HG02981 (cell line): ENCODE measurements at regions not wholly inside any gene's neighbourhood (a gene's known extent, or its start where the extent isn't known, plus 50 kb on each side); places are given as distances from the start of the nearest gene placed in this dataset.
"Not testable (repeated sequence)": the region's sequence is repeated elsewhere in the genome, so short reads cannot be mapped to it uniquely, and the experiment has no call there.

Experiments
- ATAC-seq: cut with Tn5 transposase; IDR thresholded peaks from one replicate; pipeline ENCODE4 v1.9.1; 2021; ENCODE audit warnings: mild to moderate bottlenecking, moderate library complexity; ENCODE audit not compliant: unreplicated experiment

- not testable (repeated sequence) for ATAC-seq
These were observed 4427.5 kb upstream of the TPTE start for GRCh38 chr21:6093870-6094269.

- not testable (repeated sequence) for ATAC-seq
These were observed 4426.1 kb upstream of the TPTE start for GRCh38 chr21:6095304-6095703.

DNA sequence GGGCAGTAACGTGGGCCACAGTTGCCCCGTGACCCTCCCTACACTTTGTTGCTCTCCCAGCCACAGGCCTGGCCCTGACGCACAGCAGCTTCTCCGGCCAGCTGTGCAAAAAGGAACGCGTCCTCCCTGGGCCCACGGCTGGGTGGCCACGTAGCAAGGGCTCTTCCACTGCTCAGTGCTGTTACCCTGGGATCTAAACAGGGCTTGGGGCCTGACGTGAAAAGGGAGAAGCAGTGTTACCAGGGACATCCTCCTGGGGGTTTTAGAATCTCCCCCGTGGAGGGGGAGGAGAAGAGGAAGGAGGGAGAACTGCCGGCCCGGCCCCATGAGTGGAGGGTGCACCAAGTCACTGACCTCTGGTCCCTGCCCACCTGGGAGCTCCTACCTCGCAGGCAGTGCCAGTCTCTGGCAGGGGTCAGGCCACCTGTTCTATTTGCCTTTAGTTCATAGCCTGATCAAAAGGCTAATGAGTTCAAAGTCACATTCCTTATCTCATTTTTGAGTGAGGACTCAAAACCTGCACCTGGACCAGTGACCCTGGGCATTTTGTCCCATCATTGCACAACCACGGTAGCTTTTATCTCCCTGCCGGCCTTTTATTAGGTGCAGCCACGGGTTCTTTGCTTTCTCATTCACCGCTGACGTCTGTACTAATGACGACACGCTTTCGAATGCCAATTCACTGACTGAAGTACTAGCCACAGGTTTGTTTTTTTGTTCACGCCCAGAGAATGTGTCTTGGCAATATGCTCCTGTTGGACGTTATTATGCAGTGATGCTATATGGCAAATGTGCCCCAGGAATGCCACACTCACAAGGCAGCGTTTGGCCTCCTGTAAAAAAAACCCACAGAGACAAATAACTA is 4424.6 kb upstream of the TPTE start:
- ATAC-seq, result not testable (repeated sequence)

DNA sequence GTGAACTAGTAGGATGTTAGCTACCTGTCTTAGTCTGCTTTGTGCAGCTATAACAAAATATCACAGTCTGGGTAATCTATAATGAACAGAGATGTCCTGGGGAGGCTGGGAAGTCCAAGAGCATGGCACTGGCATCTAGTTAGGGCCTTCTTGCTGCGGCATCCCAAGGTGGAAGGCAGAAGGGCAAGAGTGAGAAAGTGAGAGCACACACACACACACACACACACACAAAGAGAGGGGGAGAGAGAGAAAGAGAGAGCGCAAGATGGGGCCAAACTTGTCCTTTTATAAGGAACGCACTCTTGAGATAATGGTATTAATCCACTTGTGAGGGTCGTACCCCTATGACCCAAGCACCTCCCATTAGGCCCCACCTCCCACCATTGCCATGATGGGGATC is 4423.6 kb upstream of the TPTE start:
- ATAC-seq, result not testable (repeated sequence)

DNA sequence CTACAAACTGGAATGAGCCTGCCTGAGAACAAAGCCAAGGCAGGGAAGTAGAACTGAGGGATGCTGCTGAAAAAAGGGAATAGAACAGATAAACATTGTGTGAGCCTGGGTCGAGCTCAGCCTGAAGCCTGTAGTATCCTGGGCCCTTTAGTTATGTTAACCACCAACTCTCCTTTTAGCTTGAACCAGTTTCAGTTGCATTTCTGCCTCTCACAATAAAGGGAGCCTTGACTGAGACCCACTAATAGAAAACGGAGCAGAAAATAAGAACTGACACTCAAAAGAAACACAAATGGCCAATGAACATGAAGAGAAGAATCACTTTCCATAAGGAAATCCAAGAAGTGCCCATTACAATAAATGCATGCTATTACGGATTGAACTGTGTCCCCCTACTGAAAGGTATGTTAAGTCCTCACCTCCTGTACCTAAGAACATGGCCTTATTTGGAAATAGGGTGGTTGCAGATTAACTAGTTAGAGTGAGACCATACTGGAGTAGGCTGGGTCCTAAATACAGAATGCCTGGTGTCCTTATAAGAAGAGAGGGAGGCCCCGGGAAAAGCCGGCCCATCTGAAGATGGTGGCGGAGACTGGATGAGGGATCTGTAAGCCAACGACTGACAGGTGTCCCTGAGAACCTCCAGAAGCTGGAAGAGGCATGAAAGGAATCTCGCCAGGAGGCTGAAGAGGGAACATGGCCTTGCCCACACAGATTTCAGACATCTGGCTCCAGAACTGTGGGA is 4423.0 kb upstream of the TPTE start:
- ATAC-seq, result not testable (repeated sequence)

DNA sequence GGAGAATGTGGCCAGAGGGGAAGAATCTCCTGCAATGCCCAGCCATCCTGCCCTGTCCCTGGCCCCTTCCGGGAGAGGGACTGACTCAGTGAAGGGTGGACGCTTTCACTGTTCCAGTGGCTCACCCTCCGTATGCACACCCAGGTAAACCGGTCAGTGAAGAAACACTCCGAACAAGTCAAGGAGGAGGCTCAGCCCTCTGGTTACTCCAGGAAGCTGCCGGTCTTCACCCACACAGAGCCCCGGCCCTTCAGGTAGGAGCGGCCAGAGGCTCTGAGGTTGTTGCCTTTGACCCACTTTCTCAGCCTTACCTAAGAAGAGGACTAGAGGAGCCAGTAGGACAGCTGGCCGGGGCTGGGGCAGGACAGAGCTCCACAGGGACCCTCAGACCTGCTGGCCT is 4419.8 kb upstream of the TPTE start:
- not testable (repeated sequence) for ATAC-seq

GRCh38 chr21:6104546-6104945 is 4416.8 kb upstream of the TPTE start:
- not testable (repeated sequence) for ATAC-seq

DNA sequence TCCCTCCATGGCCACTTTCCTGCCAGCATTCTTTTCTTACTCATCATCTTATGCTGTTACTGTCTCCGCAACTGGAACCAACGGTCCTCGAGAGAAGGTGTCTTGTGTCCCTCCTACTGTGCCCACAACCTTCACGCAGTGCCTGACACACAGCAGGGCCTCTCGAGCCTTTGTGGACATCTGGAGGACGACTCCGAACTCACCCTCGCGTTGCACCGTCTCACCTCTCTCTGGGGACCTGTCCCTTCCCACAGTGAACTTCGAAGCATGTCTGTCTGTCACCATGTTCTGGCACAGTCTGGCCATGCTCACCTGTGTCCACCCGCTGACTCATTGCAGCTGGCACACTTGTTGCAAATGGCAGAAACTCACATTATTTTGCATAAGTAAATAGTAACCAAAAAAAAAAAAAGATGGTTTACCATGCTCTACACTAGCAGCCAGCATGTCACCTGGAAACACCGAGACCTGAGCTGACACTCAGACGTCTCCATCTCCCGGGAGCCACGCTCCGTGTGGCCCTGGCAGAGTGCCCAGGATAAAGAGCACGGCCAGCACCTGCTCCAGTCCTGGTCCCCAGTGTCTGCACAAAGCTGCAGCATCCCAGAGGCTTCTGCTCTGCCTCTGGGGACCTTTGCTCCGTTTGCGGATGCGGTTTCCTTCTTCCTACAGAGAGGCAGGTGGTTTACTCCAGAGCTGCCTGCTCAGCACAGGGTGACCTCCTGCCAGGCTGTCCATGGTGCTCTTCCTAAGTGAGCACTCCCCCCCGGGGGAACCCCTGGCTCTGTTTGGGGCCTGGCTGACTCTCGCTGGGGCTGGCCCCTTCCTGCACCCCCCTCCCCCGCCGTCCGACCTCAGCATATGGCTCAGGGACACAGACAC is 4414.5 kb upstream of the TPTE start:
- not testable (repeated sequence) for ATAC-seq

DNA sequence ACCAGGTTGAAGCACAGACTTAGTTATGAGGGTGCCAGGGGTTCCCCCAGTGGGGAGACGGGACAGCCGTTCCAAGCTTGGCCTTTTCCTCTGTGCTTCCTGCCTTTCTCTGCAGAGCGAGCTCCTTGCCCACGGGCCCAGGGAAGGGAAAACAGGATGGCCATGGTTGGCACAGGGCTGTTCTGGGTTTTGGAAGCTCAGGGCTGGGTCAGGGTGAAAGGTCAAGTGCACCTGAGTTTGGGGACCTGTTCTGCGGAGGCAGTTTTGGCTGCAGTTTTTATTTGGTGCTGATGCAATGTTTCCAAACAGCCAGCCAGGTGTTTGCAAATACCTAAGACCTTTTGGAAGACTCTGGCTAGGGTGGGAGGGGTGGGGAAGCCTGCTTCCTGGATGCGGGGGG is 4412.5 kb upstream of the TPTE start:
- not testable (repeated sequence) for ATAC-seq

DNA sequence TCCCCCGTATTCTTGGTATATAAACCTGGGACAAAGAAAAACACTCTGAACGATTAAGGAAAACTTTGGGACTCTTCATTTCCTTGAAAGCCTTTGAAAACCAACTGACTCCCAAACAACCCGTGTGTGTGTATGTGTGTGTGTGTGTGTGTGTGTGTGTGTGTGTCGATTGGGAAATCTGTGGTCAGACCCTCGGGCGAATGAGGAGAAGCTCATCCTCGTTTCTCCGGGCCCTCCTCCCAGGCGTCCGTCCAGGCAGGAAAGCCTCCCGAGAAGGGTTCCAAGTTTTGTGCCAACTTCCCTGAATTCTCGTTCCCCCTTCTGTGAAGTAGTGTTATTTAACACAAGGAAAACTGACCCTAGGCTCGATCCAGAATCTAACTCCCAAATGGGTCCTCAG is 4411.6 kb upstream of the TPTE start:
- ATAC-seq, result not testable (repeated sequence)

DNA sequence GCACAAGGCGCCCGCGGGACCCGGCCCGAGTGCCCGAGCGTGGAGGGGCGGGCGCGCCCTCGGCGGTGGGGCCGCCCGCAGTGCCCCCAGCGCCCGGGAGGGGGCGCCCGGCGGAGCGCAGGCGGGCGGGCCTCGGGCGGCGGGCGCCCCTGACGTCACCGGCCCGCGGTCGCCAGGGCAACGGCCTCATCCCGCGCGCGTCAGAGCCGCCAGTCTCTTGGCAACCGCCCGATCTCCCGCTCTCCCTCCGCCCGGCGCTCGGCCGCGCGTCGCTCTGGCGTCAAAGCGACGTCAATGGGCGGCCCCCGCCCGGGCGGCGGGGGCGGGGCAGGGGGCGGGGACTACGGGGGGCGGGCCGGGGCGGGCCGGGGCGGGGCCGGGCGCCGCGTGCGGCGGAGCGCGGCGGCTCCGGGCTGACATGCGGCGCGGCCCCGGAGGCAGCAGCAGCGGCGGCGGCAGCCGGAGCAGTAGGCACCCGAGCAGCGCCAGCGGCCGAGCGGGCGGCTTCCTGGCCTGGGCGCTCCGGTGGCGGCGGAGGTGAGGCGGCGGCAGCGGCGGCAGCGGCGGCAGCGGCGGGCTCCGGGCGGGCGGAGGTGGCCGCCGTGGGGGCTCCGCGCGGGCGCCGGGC is 4410.6 kb upstream of the TPTE start:
- ATAC-seq, result peak; percentile 69

DNA sequence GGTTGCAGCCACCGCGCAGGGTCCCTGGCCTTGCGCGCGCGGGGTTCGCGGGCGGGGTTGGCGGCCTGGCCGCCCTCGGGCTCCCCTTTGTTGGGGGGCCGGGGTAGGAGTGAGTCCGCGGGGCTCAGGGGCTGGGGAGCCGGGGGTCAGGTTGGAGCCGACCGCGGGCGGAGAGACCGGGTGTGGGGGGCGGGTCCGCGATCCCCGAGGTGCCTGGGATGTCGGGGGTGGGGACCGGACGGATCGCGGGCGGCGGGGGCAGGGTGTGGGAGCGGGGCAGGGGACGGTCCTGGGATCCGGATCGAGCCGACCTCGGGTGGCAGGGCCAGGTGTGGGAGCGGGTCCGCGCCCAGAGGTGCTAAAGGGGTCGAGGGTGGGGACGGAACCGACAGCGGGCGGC is 4410.0 kb upstream of the TPTE start:
- not testable (repeated sequence) for ATAC-seq

DNA sequence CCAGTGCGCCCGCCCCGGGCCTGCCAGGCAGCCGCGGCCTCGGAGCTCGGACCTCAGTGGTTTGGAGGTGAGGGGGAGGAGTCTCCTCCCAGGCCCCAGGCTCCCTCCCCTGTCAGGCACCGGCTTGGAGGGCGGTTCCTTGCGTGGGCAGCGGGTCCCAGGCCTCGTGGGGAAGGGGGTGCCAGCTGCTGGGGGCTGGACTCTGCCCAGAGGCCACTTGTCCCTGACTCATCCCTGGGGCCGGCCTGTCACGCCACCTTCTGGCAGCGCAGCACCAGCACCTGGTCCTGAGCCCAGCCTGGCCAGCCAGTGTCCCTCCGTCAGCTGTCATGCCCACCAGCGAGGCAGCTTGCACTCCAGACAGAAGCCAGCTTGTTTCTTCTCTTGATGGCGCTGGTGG is 4403.0 kb upstream of the TPTE start:
- ATAC-seq, result not testable (repeated sequence)

GRCh38 chr21:6120863-6121262 is 4400.5 kb upstream of the TPTE start:
- ATAC-seq, result not testable (repeated sequence)

DNA sequence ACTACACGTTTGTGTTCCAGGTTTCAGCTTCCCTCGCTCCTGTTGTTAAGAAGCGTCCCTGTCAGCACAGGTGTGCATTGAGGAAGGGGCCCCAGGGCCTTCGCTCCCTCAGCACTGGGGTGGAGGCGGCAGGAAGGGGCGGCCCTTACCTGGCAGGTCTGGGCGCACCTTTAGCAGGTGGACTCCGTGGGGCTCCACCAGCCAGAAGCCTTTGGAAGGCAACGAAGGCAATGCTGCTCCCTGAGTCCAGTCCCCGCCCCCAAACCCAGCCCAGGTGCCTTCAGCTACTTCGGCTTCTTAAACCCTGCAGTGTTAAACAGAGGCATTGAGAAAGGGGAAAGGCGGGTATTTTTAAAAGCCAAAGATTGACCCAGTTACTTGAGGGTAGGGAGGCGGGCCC is 4398.8 kb upstream of the TPTE start:
- ATAC-seq, result not testable (repeated sequence)

DNA sequence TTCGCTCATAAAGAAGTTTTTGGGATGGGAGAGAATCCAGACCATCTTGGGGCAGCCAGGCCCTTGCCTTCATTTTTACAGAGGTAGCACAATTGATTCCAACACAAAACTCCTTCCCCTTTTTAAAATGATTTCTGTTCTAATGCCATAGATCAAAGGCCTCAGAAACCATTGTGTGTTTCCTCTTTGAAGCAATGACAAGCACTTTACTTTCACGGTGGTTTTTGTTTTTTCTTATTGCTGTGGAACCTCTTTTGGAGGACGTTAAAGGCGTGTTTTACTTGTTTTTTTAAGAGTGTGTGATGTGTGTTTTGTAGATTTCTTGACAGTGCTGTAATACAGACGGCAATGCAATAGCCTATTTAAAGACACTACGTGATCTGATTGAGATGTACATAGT is 4398.2 kb upstream of the TPTE start:
- ATAC-seq, result not testable (repeated sequence)

DNA sequence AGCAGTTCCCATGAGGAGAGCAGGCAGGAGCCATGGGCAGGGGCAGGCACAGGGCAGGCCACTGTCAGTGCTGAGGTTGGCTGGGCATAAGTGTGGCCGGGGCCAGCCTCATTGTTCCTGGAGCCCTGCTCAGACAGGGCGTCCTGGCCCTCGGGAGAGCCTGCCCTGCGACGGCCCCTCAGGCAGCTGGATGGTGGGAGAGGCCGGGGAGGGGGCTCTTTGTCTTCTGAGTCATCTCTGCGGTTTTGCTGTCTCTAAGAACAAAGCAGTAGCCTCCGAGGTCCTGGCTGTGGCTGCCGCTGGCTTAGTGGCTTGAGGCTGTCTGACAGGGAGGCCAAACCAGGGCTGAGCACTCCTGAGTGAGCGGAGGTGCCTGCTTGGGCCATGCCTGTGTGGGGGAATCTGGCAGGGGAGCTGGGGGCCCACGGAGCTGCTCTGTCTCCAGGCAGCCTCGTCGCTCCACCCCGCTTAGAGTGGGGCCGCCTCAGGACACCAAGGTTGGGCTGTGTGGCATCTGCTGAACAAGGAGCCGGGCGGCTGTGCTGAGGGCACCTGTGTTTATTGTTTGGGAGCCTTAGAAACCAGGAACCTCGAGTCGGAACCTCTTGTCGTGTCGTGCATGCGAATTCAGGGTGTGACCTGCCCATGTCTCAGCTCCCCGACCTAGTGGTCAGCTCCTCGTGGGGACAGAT is 4395.7 kb upstream of the TPTE start:
- not testable (repeated sequence) for ATAC-seq

DNA sequence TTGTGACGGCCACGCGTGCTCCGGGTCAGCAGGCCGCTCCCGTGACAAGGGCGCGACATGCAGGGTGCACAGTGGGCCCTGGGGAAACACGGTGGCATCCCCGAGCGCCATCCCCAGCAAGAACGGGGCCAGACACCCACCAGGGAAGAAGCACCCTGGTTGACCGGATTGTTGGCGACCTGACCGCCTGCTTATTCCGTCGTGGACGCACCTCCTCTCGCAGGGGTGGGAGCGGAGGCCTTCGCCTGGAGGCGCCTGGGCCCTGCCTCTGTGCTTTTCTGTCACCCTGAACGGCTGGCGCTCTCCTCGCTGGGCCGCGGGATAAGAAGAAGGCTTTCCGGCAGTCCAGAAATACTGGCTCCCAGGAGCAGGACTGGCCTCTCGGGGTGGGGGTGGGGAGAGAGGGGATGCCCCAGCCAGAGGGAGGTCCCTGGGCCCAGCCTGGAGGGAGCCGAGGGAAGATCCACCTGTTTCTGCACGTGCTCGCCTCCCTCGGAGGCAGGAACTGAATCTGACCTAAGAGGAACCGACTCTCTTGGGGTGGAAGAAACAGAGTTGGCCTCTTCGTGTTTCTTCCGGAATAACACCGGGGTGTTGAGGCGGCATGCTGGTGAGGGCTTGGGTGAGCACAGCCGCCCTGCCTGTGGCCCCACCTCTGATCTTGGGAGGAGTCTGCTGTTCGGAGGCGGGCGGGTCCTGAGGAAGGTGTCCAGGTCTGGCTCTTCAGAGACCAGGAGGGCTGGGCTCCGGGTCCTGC is 4394.2 kb upstream of the TPTE start:
- ATAC-seq, result not testable (repeated sequence)

- ATAC-seq, result not testable (repeated sequence)
These were observed 4390.6 kb upstream of the TPTE start for GRCh38 chr21:6130734-6131133.
